ENCODE measurements at regions not wholly inside any gene's neighbourhood (a gene's known extent, or its start where the extent isn't known, plus 50 kb on each side); places are given as distances from the start of the nearest gene placed in this dataset.

DNA sequence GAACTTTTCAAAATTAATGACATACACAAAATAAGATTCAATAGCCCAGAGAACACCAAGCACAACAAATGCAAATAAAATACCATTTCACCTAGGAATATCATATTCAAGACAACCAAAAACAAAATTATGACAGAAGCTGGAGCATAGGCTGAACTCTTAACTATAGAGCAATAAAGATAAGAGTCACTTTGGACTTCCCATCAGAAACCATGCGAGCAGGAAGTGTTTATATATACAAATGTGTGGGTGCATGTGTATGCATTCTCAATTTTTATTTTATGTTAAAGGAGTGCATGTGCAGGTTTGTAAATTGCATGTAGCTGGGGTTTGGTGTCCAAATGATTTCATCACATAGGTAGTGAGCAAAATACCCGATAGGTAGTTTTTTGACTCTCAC lies 291.6 kb downstream of the ARAP2 start:
- TF ChIP-seq YY1 (IDR thresholded peaks at IDR 0.05; ENCODE audit: low read depth), result no peak
- TF ChIP-seq, protein P1, sequence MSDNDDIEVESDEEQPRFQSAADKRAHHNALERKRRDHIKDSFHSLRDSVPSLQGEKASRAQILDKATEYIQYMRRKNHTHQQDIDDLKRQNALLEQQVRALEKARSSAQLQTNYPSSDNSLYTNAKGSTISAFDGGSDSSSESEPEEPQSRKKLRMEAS (IDR thresholded peaks at IDR 0.05), result no peak
- TF ChIP-seq TAF1 (IDR thresholded peaks at IDR 0.05; ENCODE audit: low read depth), result no peak
- no peak for TF ChIP-seq RAD21 (IDR thresholded peaks at IDR 0.05; ENCODE audit: low read depth)
- TF ChIP-seq, protein P2, sequence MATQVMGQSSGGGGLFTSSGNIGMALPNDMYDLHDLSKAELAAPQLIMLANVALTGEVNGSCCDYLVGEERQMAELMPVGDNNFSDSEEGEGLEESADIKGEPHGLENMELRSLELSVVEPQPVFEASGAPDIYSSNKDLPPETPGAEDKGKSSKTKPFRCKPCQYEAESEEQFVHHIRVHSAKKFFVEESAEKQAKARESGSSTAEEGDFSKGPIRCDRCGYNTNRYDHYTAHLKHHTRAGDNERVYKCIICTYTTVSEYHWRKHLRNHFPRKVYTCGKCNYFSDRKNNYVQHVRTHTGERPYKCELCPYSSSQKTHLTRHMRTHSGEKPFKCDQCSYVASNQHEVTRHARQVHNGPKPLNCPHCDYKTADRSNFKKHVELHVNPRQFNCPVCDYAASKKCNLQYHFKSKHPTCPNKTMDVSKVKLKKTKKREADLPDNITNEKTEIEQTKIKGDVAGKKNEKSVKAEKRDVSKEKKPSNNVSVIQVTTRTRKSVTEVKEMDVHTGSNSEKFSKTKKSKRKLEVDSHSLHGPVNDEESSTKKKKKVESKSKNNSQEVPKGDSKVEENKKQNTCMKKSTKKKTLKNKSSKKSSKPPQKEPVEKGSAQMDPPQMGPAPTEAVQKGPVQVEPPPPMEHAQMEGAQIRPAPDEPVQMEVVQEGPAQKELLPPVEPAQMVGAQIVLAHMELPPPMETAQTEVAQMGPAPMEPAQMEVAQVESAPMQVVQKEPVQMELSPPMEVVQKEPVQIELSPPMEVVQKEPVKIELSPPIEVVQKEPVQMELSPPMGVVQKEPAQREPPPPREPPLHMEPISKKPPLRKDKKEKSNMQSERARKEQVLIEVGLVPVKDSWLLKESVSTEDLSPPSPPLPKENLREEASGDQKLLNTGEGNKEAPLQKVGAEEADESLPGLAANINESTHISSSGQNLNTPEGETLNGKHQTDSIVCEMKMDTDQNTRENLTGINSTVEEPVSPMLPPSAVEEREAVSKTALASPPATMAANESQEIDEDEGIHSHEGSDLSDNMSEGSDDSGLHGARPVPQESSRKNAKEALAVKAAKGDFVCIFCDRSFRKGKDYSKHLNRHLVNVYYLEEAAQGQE (IDR thresholded peaks at IDR 0.05; ENCODE audit: low read depth), result no peak
- no peak for TF ChIP-seq CEBPB (IDR thresholded peaks at IDR 0.05)
- no peak for TF ChIP-seq FOXM1 (IDR thresholded peaks at IDR 0.05; ENCODE audit: borderline replicate concordance, low read depth)
- TF ChIP-seq EGR1 (IDR thresholded peaks at IDR 0.05), result no peak
- TF ChIP-seq ZBTB7A (IDR thresholded peaks at IDR 0.05; ENCODE audit: low read depth), result no peak
- no peak for TF ChIP-seq EP300 (IDR thresholded peaks at IDR 0.05; ENCODE audit: borderline replicate concordance)
- no peak for TF ChIP-seq CREB1 (IDR thresholded peaks at IDR 0.05; ENCODE audit: low read depth)
- TF ChIP-seq NFIC (IDR thresholded peaks at IDR 0.05), result no peak
- TF ChIP-seq TEAD4 (IDR thresholded peaks at IDR 0.05), result no peak
- TF ChIP-seq TCF12 (IDR thresholded peaks at IDR 0.05; ENCODE audit: low read depth), result no peak
